ENCODE measurements at regions not wholly inside any gene's neighbourhood (a gene's known extent, or its start where the extent isn't known, plus 50 kb on each side); places are given as distances from the start of the nearest gene placed in this dataset.

DNA sequence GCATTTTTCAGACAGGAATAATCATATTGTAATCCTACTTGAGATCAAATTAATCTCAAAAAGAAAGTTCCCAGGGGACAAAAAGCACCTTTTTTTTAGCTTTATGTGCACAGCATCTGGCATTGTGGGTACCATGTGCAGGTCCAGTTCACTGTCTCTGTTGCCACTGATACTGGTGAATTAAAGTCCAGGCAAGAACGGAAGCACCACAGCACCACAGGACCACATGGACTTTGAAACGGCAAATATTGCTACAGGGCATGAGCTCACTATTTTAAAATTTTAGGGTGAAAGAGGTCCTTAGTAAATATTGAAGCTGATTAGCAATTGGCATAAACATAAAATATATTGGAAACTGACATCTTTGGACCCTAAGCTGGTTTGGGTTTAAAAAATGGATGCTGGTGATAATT, 709.0 kb downstream of the EPM2A start:
- Histone ChIP-seq H3K9me3 (no peaks in the 10 kb centered on the region; the same call in 1 of the 2 replicates), H3K4me1 (peaks cover 8% of the 10 kb centered on the region; the same call in 1 of the 2 replicates), H3K36me3 (ENCODE audit: control insufficient read depth, insufficient read depth, low read length) (no peaks in the 10 kb centered on the region), H3K4me3 (ENCODE audit: low read depth, low read length) (no peak overlapping the region), H3K27me3 (replicated peaks; ENCODE audit: control insufficient read depth, insufficient read depth, low read length) (no peaks in the 10 kb centered on the region)
- ChIA-PET CTCF (no interaction called here), POLR2A (no interaction called here)
- BruUV-seq (replicated peaks), result no TSS peak
- H3K4me1 Mint-ChIP-seq (ENCODE audit: low read depth, unreplicated experiment), result peaks cover 6% of the 10 kb centered on the region
- no peaks in the 10 kb centered on the region for H3K9me3 Mint-ChIP-seq (ENCODE audit: unreplicated experiment)
- peaks cover 5% of the 10 kb centered on the region for H3K27me3 Mint-ChIP-seq (ENCODE audit: insufficient read depth, unreplicated experiment)
- no peak overlapping the region for H3K27ac Mint-ChIP-seq (ENCODE audit: unreplicated experiment)
- peak in 1 of 2 experiments; percentile 18 for DNase-seq
- H3K4me3 Mint-ChIP-seq (ENCODE audit: unreplicated experiment), result no peak overlapping the region
- intact Hi-C loops (cut with micrococcal nuclease; ENCODE audit: unreplicated experiment), result loop anchor here (5.0 to 10.0 kb wide), 3 partner anchors 94 to 439 kb away; no protein-coding TSS in a partner anchor
- H3K36me3 Mint-ChIP-seq (ENCODE audit: insufficient read depth, unreplicated experiment), result no peaks in the 10 kb centered on the region
- TF ChIP-seq, protein P1, sequence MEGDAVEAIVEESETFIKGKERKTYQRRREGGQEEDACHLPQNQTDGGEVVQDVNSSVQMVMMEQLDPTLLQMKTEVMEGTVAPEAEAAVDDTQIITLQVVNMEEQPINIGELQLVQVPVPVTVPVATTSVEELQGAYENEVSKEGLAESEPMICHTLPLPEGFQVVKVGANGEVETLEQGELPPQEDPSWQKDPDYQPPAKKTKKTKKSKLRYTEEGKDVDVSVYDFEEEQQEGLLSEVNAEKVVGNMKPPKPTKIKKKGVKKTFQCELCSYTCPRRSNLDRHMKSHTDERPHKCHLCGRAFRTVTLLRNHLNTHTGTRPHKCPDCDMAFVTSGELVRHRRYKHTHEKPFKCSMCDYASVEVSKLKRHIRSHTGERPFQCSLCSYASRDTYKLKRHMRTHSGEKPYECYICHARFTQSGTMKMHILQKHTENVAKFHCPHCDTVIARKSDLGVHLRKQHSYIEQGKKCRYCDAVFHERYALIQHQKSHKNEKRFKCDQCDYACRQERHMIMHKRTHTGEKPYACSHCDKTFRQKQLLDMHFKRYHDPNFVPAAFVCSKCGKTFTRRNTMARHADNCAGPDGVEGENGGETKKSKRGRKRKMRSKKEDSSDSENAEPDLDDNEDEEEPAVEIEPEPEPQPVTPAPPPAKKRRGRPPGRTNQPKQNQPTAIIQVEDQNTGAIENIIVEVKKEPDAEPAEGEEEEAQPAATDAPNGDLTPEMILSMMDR (IDR thresholded peaks at IDR 0.05; ENCODE audit: insufficient read depth in 1 of 2, low read depth in 1 of 2, low read length in 1 of 2, severe bottlenecking in 1 of 2, unreplicated experiment in 1 of 2), result no peak

DNA sequence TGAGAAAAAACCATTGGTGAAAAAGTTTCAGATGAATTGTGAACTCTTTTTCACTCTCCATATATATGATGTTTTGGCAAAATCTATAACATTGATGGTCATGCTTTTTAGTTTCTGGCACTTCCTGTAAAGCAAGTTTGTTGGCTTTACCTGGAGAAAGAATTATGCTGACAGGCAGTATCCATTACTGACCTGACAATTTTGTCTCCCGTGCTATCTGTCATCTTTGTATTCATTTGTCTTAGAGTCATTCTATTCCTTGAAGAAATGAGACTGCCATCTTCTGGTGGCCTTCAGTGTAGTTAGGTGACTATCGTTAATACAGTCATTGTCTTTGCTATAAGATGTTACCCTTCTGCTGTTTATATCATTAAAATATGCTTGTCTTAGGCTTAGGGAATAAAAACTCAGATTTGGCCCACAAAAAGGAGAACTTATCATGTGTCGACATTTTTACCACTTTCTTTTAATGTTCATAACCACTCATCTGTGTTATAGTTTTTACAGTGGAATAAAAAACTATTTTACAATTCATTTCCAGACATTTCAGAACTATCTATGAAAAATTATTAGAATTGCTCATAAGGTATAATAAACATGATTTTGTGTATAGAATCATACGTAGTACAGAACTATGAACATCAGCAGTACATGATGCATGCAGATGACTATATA, 707.0 kb downstream of the EPM2A start:
- CTCF ChIA-PET, result no interaction called here

DNA sequence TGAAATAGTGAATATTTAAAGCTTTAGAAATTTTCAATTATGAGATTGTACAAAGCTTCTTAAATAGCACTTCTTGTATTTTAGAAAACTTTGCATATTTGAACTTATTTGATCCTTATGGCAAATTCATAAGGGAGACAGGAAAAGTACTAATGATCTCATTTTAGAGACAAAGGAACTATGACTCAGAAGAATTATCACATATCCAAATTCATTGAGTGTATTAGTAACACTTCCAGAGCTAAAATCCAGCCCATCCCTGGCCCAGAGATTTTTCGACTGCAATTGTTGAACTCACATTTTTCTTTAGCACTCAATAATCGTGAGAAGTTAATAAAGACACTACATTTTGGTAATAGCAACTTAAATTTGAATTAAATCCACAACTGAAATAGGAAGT, 704.3 kb downstream of the EPM2A start:
- CTCF ChIA-PET, result no interaction called here

More for the DNA sequence above, 707.0 kb downstream of the EPM2A start:
- peak in 1 of 2 experiments; percentile 24 for DNase-seq
- no peaks in the 10 kb centered on the region for H3K36me3 ChIP-seq (ENCODE audit: control insufficient read depth, insufficient read depth, low read length)
- Mint-ChIP-seq H3K4me1 (ENCODE audit: low read depth, unreplicated experiment) (peaks cover 6% of the 10 kb centered on the region), H3K27me3 (ENCODE audit: insufficient read depth, unreplicated experiment) (peaks cover 5% of the 10 kb centered on the region), H3K36me3 (ENCODE audit: insufficient read depth, unreplicated experiment) (no peaks in the 10 kb centered on the region), H3K4me3 (ENCODE audit: unreplicated experiment) (no peak overlapping the region), H3K27ac (ENCODE audit: unreplicated experiment) (no peak overlapping the region), H3K9me3 (ENCODE audit: unreplicated experiment) (no peaks in the 10 kb centered on the region)
- intact Hi-C loops (cut with micrococcal nuclease; ENCODE audit: unreplicated experiment), result loop anchor here (5.0 to 10.0 kb wide), 3 partner anchors 96 to 441 kb away; no protein-coding TSS in a partner anchor
- BruUV-seq (replicated peaks), result no TSS peak
- H3K4me3 ChIP-seq (ENCODE audit: low read depth, low read length), result no peak overlapping the region
- TF ChIP-seq, protein P1 (IDR thresholded peaks at IDR 0.05; ENCODE audit: insufficient read depth in 1 of 2, low read depth in 1 of 2, low read length in 1 of 2, severe bottlenecking in 1 of 2, unreplicated experiment in 1 of 2), result peak; percentile 56 to 70
- POLR2A ChIA-PET, result no interaction called here
- no peaks in the 10 kb centered on the region for H3K27me3 ChIP-seq (replicated peaks; ENCODE audit: control insufficient read depth, insufficient read depth, low read length)
- no peaks in the 10 kb centered on the region; the same call in 1 of the 2 replicates for H3K9me3 ChIP-seq
- peaks cover 8% of the 10 kb centered on the region; the same call in 1 of the 2 replicates for H3K4me1 ChIP-seq

More for the DNA sequence above, 704.3 kb downstream of the EPM2A start:
- H3K36me3 Mint-ChIP-seq (ENCODE audit: insufficient read depth, unreplicated experiment), result no peaks in the 10 kb centered on the region
- peaks cover 9% of the 10 kb centered on the region for H3K9me3 Mint-ChIP-seq (ENCODE audit: unreplicated experiment)
- no peaks in the 10 kb centered on the region for H3K9me3 ChIP-seq
- H3K4me3 Mint-ChIP-seq (ENCODE audit: unreplicated experiment), result no peak overlapping the region
- H3K27me3 ChIP-seq (replicated peaks; ENCODE audit: control insufficient read depth, insufficient read depth, low read length), result no peaks in the 10 kb centered on the region
- H3K27ac Mint-ChIP-seq (ENCODE audit: unreplicated experiment), result no peak overlapping the region
- POLR2A ChIA-PET, result no interaction called here
- no peak overlapping the region for H3K4me3 ChIP-seq (ENCODE audit: low read depth, low read length)
- H3K36me3 ChIP-seq (ENCODE audit: control insufficient read depth, insufficient read depth, low read length), result no peaks in the 10 kb centered on the region
- peaks cover 6% of the 10 kb centered on the region for H3K4me1 Mint-ChIP-seq (ENCODE audit: low read depth, unreplicated experiment)
- BruUV-seq (replicated peaks), result no TSS peak
- no peak for DNase-seq
- peaks cover 5% of the 10 kb centered on the region for H3K27me3 Mint-ChIP-seq (ENCODE audit: insufficient read depth, unreplicated experiment)
- intact Hi-C loops (cut with micrococcal nuclease; ENCODE audit: unreplicated experiment), result no loop called here
- TF ChIP-seq, protein P1 (IDR thresholded peaks at IDR 0.05; ENCODE audit: insufficient read depth in 1 of 2, low read depth in 1 of 2, low read length in 1 of 2, severe bottlenecking in 1 of 2, unreplicated experiment in 1 of 2), result no peak
- peaks cover 4% of the 10 kb centered on the region; the same call in 1 of the 2 replicates for H3K4me1 ChIP-seq
